Head of caudate nucleus (tissue), 42 donors: ENCODE measurements at regions not wholly inside any gene's neighbourhood (a gene's known extent, or its start where the extent isn't known, plus 50 kb on each side); places are given as distances from the start of the nearest gene placed in this dataset.
"Not testable (repeated sequence)": the region's sequence is repeated elsewhere in the genome, so short reads cannot be mapped to it uniquely, and the experiment has no call there.

ENCODE experiments used
- DNase-seq, 42 donors: peaks; one replicate each; pipeline versions ENCODE4 v3.0.0 to v3.0.0-alpha.2; 2020 to 2021; ENCODE audit warnings: mixed read lengths in 7 of 42
- intact Hi-C: fragments of 100-400 bp; cut with DNase I; formaldehyde crosslinking; loops from one replicate; pipeline ENCODE4 v1.15.0; 2022

DNA sequence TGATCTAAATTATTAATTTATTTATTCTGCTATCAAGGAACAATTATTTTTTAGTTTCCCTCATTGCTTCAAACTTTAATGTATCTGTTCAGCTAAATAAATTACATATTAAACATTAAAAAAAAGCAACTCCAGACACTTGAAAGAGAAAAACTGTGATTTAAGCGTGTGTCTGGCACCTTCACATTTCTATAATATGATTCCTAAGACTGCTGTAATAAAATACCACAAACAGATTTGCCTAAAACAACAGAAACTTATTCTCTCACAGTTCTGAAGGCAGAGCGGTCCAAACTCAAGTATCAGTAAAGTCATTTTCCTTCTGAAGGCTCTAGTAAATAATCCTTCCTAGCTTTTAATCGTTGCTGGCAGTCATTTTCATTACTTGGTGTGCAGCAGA is 580.4 kb upstream of the KCND2 start:
- DNase-seq = no peak
- intact Hi-C loops = no loop called here

DNA sequence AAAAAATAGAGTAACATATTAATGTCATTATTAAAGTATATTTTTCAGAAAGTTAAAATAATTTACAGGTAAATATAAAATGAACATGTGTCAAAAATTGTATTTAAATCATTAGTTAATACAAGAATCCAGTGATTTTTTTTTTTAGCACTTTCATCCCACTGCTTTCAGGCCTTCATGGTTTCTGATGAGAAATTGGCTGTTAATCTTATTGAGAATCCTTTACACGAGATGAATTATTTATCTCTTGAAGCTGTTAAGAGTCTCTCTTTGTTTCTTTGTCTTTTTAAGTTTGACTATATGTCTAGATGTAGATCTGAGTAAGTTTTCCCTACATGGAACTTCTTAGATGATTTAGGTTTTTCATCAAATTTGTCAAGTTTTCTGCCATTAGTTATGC is 578.5 kb upstream of the KCND2 start:
- no peak for DNase-seq
- intact Hi-C loops = no loop called here

DNA sequence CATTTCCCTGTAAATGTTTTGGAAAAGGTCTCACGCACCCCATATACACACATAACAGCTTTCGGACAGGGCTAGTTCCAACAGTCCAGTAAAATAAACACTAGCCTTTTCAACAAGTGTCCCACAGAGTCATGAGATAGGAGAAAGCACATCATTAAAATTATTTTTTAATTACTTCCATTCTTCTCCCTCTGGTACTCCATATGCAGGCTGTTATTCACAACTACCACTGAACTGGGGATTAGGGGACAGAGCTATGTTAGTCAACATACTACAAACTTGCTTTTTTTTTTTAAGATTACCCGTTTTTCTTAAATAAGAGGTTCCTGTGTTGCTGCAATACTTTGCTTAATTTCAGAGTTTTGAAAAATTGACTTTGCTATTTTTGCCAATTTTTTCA is 576.6 kb upstream of the KCND2 start:
- DNase-seq = no peak

DNA sequence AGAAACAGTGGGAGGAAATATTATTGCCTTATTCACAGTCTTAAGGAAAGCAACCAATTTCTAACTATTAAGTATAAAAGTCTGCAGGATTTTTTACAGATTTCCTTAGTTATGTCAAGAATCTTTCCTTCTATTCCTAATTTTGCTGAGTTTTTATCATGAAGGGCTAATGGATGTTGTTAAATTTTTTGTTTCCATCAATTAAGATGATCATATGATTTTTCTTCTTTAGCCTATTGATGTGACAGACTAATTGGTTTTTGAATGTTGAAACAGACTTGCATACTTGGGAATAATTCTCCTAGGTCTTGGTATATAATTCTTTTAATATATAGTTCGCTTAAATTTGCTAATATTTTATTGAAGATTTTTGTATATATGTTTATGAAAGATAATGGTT is 569.1 kb upstream of the KCND2 start:
- intact Hi-C loops = no loop called here
- DNase-seq = no peak

More for the DNA sequence above, 576.6 kb upstream of the KCND2 start:
- intact Hi-C loops = no loop called here

DNA sequence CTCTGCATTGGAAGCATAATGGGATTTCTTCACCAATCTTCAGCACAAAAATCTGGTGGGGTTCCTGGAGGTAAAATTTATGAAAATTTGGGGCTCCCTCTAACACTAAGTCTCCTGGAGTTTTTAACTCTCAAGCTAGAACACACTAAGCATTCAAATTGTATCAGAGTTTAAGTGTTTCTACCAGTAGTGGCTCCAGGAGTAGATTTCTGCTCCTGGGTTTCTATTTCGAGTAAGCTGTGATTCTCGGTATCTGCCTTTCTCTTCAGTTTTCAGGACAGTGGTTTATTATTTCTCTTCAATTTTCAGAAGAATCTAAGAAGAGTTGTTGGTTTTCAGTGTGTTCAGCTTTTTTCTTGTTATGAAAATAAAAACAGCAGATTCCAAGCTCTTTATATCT is 566.4 kb upstream of the KCND2 start:
- intact Hi-C loops = no loop called here

DNA sequence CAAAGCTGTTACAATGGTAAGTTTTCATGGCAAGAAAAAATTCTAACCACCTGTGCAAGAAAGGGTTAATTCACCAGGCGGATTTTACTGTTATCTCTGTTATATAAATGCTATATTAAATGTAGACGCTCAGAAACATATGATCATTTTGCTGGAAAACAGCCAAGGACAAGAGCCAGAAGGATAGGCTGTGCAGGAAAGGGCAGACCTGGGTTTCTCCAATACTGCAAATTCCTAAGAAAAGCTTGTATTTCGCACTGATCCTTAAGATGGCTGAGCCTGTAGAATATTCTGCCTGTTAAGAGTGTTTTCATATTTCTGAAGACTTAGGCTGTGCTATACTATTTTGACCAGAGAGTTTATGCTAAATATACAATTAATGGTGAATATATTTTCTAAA is 564.1 kb upstream of the KCND2 start:
- intact Hi-C loops = no loop called here
- DNase-seq = no peak

More for the DNA sequence above, 566.4 kb upstream of the KCND2 start:
- no peak for DNase-seq

DNA sequence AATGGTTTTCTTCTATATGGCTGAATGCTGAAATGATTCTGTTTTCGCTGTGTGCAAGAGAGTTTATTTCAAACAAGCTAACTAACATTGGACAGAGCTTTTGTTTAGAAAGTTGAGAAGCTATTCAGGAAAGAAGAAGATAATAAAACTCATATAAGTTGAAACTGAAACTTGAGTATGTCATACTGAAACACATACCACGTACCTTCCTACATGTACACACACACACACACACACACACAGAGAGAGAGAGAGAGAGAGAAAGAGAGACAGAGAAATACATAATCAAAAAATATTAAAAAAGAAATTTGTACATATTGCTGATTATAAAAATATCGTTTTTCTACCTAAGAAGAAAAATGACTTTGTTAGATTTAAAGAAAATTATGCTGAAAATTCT is 561.9 kb upstream of the KCND2 start:
- DNase-seq = no peak
- intact Hi-C loops = no loop called here

DNA sequence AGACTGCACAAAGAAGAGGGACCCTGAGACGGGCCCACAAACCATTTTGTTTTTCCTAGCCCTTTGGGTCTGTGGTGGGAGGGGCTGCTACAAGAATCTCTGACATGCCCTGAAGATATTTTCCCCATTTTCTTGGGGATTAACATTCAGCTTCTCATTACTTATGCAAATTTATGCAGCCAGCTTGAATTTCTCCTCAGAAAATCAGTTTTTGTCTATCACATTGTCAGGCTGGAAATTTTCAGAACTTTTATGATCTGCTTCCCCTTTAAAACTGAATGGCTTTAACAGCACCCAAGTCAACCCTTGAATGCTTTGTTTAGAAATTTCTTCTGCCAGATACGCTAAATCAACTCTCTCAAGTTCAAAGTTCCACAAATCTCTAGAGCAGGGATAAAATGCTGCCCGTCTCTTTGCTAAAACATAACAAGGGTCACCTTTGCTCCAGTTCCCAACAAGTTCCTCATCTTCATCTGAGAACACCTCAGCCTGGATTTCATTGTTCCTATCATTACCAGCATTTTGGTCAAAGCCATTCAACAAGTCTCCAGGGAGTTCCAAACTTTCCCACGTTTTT is 560.0 kb upstream of the KCND2 start:
- no peak for DNase-seq
- intact Hi-C loops = no loop called here

DNA sequence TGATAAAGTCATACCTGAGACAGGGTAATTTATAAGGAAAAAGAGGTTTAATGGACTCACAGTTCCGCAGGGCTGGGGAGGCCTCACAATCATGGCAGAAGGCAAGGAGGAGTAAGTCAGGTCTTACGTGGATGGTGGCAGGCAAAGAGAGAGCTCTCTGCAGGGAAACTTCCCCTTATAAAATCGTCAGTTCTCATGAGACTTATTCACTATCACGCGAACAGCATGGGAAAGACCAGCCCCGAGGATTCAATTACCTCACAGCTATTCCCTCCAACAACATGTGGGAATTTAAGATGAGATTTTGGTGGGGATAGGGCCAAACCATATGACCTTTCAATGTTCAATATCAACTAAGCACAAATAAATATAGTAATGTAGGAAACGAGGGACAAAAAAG is 559.4 kb upstream of the KCND2 start:
- no peak for DNase-seq
- intact Hi-C loops = no loop called here

DNA sequence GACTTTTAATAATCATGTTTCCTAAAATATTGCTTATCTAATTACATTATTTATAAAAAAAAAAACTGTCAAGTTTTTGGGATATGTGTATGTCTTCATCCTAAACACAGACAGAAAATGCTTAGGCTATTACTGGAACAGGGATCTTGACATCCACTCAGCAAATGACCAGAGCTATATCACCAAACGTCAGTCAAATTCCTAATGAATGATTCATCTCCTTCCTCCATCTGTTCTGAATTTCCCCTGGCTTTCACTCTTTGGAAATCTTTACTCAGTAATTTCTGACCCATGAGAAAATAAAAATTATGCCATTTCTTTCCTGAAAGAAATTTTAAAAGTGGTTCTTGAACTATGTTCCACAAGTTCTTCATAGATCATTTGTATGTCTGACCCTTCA is 552.4 kb upstream of the KCND2 start:
- intact Hi-C loops = no loop called here
- DNase-seq = no peak

DNA sequence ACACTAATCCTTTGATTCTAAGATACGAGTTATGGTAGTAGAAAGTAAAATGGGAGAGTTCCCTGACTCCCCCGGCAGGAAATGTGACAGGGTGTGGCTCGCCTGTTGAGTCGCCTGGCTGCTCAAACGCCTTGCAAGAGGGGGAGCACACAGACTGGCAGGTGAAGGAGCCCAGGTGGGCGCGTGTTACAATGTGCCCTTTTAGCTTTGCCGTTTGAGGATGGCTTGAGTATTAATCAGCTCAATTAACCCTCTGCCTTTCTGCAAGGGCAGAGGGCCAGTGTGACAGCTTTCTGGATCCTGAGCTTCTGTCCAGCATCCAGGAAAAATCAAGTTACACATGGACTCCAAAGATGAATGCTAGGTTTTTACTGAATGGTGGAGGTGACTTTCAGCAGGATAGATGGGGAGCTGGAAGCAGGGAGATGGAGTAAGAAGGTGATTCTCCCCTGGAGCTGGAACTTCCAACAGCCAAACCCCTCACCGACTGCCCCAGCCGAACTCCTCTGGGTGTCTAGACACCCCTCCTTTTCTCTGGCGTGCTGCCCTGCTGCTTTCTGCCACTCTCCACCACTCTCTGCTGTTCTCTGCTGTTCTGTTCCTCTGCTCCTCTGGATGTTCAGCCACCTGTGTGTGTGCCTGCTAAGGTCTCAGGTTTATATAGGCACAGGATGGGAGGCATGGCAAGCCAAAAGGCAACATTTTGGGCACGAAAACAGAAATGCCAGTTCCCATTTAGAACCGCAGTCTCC is 548.8 kb upstream of the KCND2 start:
- intact Hi-C loops = no loop called here
- DNase-seq = no peak

DNA sequence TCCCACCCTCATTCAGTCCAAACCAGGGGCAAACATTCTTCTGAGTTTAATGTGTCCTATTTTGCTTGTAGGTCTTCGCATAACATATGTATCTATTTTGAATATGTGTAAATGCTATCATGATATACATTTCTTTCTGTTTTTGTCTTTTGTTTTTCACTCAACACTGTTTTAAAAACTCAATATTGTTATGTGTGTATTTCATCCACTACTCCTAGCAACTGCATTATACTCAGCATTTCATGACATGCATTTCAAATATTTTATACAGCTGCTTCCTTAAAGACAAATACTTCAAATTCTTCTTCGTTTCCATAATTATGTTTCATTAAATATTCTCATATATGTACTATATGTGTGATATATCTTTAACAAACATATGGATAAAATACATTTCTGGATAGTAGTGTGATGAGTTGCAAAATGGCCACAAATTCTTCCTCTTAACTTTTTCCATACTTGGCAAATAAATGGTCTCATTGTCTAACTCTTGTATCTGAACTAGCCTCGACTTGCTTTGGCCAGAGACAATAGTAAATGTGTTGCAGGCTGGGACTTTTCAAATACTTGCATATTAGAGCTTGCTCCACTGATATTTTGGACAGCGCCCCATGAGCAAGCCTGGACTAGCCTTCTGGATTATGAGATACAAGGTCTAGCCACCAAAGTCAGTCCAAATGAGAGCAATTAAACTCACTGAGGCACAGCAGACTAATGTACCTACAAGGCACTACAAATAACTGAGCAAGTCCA is 539.7 kb upstream of the KCND2 start:
- intact Hi-C loops = no loop called here
- no peak for DNase-seq

DNA sequence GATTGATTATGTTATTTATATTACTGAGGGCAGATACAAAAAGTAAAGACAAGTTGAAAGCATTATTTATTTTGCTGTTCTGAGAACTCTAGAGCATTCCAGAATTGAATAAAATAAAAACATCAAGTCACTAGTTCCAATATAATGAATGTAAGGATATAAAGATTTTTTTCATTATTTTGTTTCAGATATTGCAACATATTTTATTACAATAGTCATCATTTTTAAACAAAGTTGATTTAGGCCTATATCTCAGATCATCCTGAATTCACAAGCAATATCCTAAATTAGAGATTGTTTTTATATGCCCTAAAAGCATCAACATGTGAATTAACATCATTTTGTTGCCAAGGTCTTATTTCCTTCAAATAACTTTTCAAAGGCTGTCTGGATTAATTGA is 535.6 kb upstream of the KCND2 start:
- DNase-seq = no peak
- intact Hi-C loops = no loop called here

DNA sequence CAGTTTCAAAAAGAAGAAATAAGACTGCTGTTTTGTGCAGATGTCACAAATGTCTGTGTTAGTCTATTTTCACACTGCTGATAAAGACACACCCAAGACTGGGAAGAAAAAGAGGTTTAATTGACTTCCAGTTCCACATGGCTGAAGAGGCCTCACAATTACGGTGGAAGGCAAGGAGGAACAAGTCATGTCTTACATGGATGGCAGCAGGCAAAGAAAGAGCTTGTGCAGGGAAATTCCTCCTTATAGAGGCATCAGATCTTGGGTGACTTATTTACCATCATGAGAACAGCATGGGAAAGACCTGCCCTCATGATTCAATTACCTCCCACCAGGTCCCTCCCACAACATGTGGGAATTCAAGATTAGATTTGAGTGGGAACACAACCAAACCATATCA is 527.7 kb upstream of the KCND2 start:
- DNase-seq, intact Hi-C loops: not testable (repeated sequence)

DNA sequence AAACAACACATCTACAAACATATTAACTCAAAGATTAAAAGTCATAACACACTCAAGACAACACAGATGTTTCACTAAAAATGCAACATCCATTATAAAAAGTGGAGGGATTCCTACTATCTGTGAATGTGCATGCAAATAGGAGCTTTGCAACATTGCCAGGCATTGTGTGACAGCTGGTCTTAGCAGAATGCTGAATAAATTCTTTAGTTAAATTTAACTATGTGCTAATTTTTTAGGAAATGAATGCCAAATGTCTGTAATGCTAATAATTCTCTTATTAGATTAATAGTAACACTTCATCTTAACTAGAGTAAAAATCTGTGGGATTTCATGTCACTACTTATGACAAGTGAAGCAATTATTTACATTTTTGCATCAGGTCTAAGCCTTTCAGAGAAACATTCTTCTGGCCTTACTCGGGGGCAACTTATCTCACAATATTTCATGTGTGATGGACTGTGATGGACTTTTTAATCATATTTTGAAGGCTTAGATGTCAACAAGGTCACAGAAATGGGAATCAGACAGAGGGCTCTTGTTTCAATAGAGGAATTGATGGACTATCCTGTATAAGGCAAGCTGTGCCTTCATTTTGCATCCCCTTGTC is 524.6 kb upstream of the KCND2 start:
- DNase-seq = no peak
- intact Hi-C loops = no loop called here

DNA sequence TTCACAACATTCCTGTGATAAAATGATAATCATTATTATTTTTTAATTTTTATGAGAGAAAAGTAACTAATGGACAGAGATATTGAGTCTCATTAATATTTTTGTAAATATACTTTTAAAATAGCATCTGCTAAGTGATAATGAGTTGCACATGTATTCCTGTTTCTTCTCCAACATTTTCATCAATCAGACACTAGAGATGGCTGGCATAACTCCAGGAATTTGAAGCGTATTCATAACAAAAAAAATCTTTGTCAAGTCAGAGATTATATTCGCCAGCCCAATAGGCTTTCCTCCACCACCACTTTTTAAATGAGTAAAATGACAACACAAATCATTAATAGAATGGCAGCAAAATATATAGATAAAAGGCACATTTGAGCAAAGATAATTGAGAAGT is 524.0 kb upstream of the KCND2 start:
- no peak for DNase-seq
- intact Hi-C loops = no loop called here

DNA sequence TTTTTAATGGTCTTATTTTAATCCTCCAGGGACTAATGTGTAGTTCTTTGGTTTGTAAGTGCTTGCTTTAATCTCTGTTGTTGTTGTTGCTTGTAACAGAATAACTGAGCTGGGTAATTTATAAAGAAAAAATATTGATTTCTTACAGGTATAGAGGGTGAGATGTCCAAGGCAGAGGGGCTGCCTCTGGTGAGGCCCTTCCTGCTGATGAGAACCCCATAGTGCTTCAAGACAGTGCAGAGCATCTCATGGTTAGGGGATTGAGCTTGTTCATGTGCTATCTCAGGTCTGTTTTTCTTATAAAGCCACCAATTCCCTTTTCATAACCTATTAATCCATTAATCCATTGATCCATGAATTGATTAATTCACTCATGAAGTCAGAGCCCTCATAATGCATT is 516.3 kb upstream of the KCND2 start:
- DNase-seq = no peak
- intact Hi-C loops = no loop called here

DNA sequence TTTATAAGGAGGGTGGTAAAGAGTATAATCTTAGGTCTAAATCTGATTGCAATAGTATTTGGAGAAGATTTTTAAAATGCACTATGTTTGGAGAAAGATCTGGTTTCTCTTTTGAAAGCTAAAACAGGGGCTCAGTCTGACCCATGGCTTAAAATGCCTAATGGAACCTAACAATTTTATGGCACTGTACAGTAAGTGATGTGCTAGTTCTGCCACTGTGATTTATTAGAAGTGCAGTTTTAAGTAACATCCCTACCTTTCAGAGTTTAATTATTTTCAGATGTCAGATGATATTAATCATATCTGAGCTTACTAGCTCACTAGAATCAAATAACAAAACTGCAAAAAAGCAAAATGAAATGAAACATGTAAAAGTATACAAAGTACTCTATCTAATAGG is 514.7 kb upstream of the KCND2 start:
- intact Hi-C loops = no loop called here
- DNase-seq = no peak

DNA sequence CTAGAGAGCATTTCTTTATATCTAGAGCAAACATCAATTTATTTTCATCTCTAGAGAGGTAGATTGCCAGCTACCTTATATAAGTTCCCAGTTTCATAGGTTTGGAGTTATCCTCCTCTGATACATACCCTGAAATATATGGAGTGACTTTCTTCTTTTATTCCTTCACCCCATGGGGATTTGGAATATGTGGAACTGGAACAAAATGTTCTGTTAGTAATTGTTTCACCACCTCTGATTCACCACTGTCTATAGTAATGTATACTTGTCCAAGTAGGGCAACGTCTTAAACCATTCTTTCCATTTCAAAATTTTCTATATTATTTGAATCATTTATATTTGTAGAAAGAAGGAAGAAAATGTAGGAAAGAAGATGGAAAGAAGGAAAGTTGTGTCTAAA is 511.2 kb upstream of the KCND2 start:
- intact Hi-C loops = no loop called here
- DNase-seq = no peak

DNA sequence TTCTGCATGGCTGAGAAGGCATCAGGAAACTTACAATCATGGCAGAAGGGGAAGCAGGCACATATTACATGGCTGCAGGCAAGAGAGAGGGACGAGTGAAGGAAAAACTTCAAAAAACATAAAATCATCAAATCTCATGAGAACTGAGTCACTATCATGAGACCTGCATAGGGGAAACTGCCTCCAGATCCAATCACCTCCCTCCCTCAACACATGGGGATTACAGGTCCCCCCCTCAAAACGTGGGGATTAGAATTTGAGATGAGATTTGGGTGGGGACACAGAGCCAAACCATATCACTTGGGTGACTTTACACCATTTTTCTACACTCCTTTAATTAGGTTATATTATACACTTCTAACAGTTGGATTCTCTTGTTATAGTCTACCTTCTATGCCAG is 490.7 kb upstream of the KCND2 start:
- intact Hi-C loops = no loop called here
- no peak for DNase-seq
